Retinal pigment epithelial cell (primary cell): ENCODE measurements at regions not wholly inside any gene's neighbourhood (a gene's known extent, or its start where the extent isn't known, plus 50 kb on each side); places are given as distances from the start of the nearest gene placed in this dataset.

ENCODE experiments used
- DNase-seq: peaks from one replicate; pipeline ENCODE4 v3.0.0-alpha.2; 2010; ENCODE audit warnings: low read depth
- H3K4me3 ChIP-seq: 2 replicates; pipeline ENCODE4 v1.5.1; 2011; ENCODE audit warnings: mild to moderate bottlenecking, low read length, control low read depth, moderate library complexity
- TF ChIP-seq, protein P1 (sequence below): conservative IDR thresholded peaks from 2 replicates; pipeline ENCODE4 v1.5.1; 2011; ENCODE audit warnings: low read depth, low read length, control low read depth, inconsistent platforms

DNA sequence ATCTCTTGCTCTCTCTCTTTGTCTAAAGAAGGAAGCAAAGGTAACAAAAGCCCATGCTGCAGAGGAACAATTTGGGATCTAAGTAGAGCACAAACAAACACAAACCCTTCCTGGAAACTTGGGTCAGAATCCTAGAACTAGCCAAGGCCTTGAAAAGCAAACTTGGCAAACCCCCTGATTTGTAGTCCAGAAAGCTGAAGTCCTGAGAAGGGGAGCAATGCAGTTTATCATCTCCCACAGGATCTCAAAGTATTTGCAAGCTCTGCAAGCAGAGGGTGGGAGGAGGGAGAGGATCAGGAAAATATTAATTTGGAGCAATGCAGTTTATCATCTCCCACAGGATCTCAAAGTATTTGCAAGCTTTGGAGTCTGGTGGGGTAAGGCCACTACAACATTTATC, 379.5 kb upstream of the FGF13 start:
- DNase-seq, result no peak
- TF ChIP-seq, protein P1, sequence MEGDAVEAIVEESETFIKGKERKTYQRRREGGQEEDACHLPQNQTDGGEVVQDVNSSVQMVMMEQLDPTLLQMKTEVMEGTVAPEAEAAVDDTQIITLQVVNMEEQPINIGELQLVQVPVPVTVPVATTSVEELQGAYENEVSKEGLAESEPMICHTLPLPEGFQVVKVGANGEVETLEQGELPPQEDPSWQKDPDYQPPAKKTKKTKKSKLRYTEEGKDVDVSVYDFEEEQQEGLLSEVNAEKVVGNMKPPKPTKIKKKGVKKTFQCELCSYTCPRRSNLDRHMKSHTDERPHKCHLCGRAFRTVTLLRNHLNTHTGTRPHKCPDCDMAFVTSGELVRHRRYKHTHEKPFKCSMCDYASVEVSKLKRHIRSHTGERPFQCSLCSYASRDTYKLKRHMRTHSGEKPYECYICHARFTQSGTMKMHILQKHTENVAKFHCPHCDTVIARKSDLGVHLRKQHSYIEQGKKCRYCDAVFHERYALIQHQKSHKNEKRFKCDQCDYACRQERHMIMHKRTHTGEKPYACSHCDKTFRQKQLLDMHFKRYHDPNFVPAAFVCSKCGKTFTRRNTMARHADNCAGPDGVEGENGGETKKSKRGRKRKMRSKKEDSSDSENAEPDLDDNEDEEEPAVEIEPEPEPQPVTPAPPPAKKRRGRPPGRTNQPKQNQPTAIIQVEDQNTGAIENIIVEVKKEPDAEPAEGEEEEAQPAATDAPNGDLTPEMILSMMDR, result no peak
- no peak overlapping the region for H3K4me3 ChIP-seq

DNA sequence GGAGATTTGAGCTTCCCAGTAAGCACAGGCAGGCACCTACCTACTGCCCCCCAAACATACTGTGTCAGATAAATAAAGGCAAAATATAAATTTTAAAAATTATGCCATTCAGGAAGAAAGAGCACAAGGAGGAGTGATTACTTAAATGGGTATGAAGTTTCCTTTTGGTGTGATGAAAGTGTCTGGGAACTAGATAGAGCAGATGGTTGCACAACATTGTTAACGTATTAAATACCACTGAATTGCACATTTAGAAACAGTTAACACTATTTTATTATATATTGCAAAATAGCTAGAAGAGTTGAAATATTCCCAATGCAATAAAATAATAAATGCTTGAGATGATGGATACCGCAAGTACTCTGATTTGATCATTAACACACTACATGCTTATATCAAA, 374.7 kb upstream of the FGF13 start:
- TF ChIP-seq, protein P1, result no peak
- DNase-seq, result no peak
- H3K4me3 ChIP-seq, result no peak overlapping the region

DNA sequence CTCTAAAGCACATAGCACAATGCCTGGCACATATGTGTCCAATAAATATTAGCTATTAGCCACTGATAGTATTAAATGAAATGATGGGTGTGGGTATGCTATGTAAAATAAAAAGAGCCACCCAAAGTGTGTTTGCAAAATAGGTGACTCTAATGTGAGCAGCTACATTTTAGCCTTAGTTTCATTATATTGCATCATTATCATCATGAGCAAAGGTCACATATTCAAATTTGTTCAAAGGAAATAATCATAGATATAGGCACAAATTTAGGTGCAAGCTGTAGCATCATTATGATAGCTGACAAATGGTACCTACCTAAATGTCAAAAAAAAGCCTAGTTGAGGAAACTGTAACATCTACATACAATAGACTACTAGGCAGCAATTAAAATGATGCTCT, 373.9 kb upstream of the FGF13 start:
- TF ChIP-seq, protein P1, result no peak
- no peak for DNase-seq
- no peak overlapping the region for H3K4me3 ChIP-seq

DNA sequence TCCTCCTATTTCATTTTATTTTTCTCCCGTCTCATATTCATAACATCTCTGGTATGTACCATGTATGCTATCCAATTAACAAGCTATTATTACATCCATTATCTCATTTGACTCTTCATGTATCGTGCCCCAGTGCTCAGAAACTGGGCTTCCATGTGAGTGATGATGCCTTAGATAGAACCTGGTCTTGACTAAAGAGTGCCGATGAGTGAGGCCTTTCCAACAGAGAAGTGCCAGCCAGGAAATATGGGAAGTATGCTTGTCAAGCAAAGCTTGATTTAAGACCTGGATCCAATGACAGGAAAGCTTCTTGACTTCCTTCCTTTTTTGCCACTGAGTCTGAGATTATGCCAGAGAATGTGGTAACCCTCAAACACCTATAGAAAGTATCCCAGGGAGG, 371.7 kb upstream of the FGF13 start:
- DNase-seq, result no peak
- H3K4me3 ChIP-seq, result no peak overlapping the region

DNA sequence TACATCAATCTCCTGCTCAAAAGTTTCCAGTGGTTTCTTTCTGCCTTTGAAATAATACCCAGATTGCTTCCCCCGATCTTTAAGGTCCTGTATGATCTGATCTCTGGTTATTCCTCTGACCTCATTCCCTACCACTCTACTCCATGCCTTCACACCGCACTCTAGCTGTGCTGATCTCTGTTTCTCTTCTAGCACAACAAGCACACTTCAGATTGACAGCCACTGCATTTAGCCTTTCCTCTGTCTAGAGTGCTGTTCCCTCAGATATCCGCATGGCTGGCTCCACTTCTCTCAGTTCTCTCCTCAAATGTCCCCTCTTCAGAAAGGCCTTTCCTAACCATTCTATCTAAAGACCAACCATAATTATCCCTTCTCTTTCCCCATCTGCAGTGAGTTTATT, 370.4 kb upstream of the FGF13 start:
- TF ChIP-seq, protein P1, result no peak
- no peak for DNase-seq
- no peak overlapping the region for H3K4me3 ChIP-seq

More for the DNA sequence above, 371.7 kb upstream of the FGF13 start:
- TF ChIP-seq, protein P1, result no peak

DNA sequence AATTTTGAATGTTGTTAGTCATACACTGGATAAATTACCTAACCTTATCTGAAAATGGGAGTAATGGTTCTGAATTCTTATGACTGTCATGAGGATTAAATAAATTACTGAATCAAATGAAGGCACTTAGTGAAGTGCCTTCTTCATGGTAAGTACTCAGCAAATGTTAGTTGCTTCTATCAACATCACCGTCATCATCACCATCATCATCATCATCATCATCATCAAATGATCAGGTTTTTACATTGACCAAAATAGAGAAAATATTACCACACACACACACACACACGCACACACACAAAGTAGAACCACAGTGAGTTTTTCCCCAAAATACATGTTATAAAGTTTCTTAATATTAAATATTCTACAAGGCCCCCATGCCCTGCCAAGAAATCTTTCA, 368.3 kb upstream of the FGF13 start:
- H3K4me3 ChIP-seq, result no peak overlapping the region
- TF ChIP-seq, protein P1, result no peak
- no peak for DNase-seq

DNA sequence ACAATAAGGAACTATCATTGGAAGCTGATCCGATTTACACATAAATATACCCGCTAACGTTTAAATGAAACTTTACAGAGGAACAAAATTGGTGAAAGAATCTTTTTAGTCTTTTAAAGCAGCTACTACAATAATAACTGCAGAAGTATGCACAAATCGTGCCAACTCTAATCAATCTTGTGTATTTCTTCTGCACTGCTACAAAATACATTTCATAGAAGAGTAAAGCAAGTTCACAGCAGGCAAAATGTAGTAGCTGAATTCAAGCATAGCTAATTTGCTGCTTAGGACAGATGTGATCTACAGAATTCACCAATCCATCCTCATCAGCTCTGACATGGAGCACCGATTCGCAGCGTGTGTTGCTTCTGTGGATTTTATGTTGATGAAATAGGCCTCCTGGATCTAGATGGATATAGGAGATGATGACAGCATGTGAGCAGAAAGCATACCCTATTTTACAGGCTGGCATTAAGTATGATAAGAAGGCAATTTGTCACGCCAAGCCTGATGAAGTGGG, 367.3 kb upstream of the FGF13 start:
- TF ChIP-seq, protein P1, result no peak
- H3K4me3 ChIP-seq, result no peak overlapping the region
- no peak for DNase-seq
